ENCODE measurements at regions not wholly inside any gene's neighbourhood (a gene's known extent, or its start where the extent isn't known, plus 50 kb on each side); places are given as distances from the start of the nearest gene placed in this dataset.

Small RNA genes lying in the stretch of these regions (small RNA-seq; reads per million reads assigned to genes)
- gene RF00026, result 0 reads per million in 2 donors

Measured in testis (tissue), 2 donors.